Right forelimb (tissue), 1 donor: ENCODE measurements at regions not wholly inside any gene's neighbourhood (a gene's known extent, or its start where the extent isn't known, plus 50 kb on each side); places are given as distances from the start of the nearest gene placed in this dataset.
"Not testable (repeated sequence)": the region's sequence is repeated elsewhere in the genome, so short reads cannot be mapped to it uniquely, and the experiment has no call there.

Experiments used
- DNase-seq: peaks from one replicate; pipeline ENCODE4 v3.0.0-alpha.2; 2018

GRCh38 chr6:12523726-12524125 lies 192.8 kb upstream of the PHACTR1 start:
- DNase-seq = no peak

GRCh38 chr6:12525276-12525675 lies 191.3 kb upstream of the PHACTR1 start:
- DNase-seq = no peak

GRCh38 chr6:12527339-12527738 lies 189.2 kb upstream of the PHACTR1 start:
- DNase-seq = no peak

- DNase-seq = no peak
These were observed 188.4 kb upstream of the PHACTR1 start for GRCh38 chr6:12528136-12528535.

GRCh38 chr6:12528581-12529363 lies 187.8 kb upstream of the PHACTR1 start:
- no peak for DNase-seq

- no peak for DNase-seq
These were observed 187.1 kb upstream of the PHACTR1 start for GRCh38 chr6:12529364-12530019.

GRCh38 chr6:12530345-12530744 lies 186.2 kb upstream of the PHACTR1 start:
- no peak for DNase-seq

- no peak for DNase-seq
These were observed 183.0 kb upstream of the PHACTR1 start for GRCh38 chr6:12533586-12533985.

- no peak for DNase-seq
These were observed 182.3 kb upstream of the PHACTR1 start for GRCh38 chr6:12534069-12534853.

GRCh38 chr6:12535586-12536314 lies 180.8 kb upstream of the PHACTR1 start:
- DNase-seq = no peak

GRCh38 chr6:12536416-12536815 lies 180.2 kb upstream of the PHACTR1 start:
- DNase-seq = no peak

GRCh38 chr6:12537389-12537788 lies 179.2 kb upstream of the PHACTR1 start:
- DNase-seq = no peak

GRCh38 chr6:12538881-12539357 lies 177.6 kb upstream of the PHACTR1 start:
- DNase-seq = no peak

- not testable (repeated sequence) for DNase-seq
These were observed 174.1 kb upstream of the PHACTR1 start for GRCh38 chr6:12542319-12543115.

GRCh38 chr6:12543953-12544352 lies 172.6 kb upstream of the PHACTR1 start:
- no peak for DNase-seq

GRCh38 chr6:12544821-12545565 lies 171.6 kb upstream of the PHACTR1 start:
- no peak for DNase-seq

- DNase-seq = no peak
These were observed 170.8 kb upstream of the PHACTR1 start for GRCh38 chr6:12545619-12546409.

- DNase-seq = no peak
These were observed 170.1 kb upstream of the PHACTR1 start for GRCh38 chr6:12546410-12547002.

- DNase-seq = no peak
These were observed 168.0 kb upstream of the PHACTR1 start for GRCh38 chr6:12548526-12548925.

GRCh38 chr6:12549445-12549844 lies 167.1 kb upstream of the PHACTR1 start:
- DNase-seq = not testable (repeated sequence)
